Adrenal gland (tissue), 9 donors: ENCODE measurements at regions not wholly inside any gene's neighbourhood (a gene's known extent, or its start where the extent isn't known, plus 50 kb on each side); places are given as distances from the start of the nearest gene placed in this dataset.

Experiments
- DNase-seq, 7 donors: peaks; one replicate each; pipeline ENCODE4 v3.0.0-alpha.2; 2019 to 2020
- H3K27ac ChIP-seq, 5 donors: fragments of 200-600 bp; sonication (generic) in 4 of 5; 1 replicate in 3 of 5; 2 replicates in 2 of 5; pipeline versions ENCODE4 v1.5.1 to v1.8.0; 2016 to 2020; ENCODE audit warnings: mild to moderate bottlenecking in 1 of 5
- H3K27me3 ChIP-seq: fragments of 200-600 bp; 2 replicates; pipeline ENCODE4 v1.8.0; 2021
- H3K36me3 ChIP-seq, 2 donors: fragments of 200-600 bp; replicated peaks in 1 of 2; 1 replicate in 1 of 2; 2 replicates in 1 of 2; pipeline versions ENCODE4 v1.5.1 to v1.8.0; 2018 to 2022
- H3K4me1 ChIP-seq, 2 donors: fragments of 200-600 bp; replicated peaks in 1 of 2; 1 replicate in 1 of 2; 2 replicates in 1 of 2; pipeline versions ENCODE4 v1.5.1 to v1.8.0; 2018 to 2021
- H3K4me3 ChIP-seq, 4 donors: fragments of 200-600 bp; sonication (generic) in 3 of 4; one replicate each; pipeline ENCODE4 v1.5.1; 2016 to 2018
- H3K9me3 ChIP-seq, 3 donors: fragments of 200-600 bp; sonication (generic) in 1 of 3; replicated peaks in 1 of 3; 1 replicate in 2 of 3; 2 replicates in 1 of 3; pipeline versions ENCODE4 v1.5.1 to v1.8.0; 2016 to 2021
- CTCF ChIP-seq, 6 experiments: fragments of 450-650 bp in 4 of 6; fragments of 200-600 bp in 2 of 6; sonication (generic) in 1 of 6; IDR thresholded peaks; 1 replicate in 5 of 6; 2 replicates in 1 of 6; pipeline versions ENCODE4 v1.5.1 to v1.8.0; 2016 to 2021; ENCODE audit warnings: antibody characterized with exemption in 6 of 6, mild to moderate bottlenecking in 2 of 6, moderate library complexity in 1 of 6
- POLR2A ChIP-seq, 2 donors: fragments of 450-650 bp; IDR thresholded peaks; one replicate each; pipeline ENCODE4 v1.6.1; 2017; ENCODE audit warnings: antibody characterized with exemption in 2 of 2, mild to moderate bottlenecking in 2 of 2, moderate library complexity in 1 of 2
- WGBS, 4 donors: extraction: QIAGEN DNeasy Blood & Tissue Kit in 2 of 4; methylation state at CpG; one replicate each; pipeline versions ENCODE4 v1.1.5 to v1.1.7; 2013 to 2017; 5-methylcytosine and 5-hydroxymethylcytosine counted together
- intact Hi-C, 2 donors: fragments of 100-400 bp; cut with DNase I; formaldehyde crosslinking; loops; one replicate each; pipeline versions ENCODE4 v1.14.1 to v1.15.0; 2022 to 2023
- donor health status: healthy with polysubstance abuse.
- donor health status: Bipolar disorder and iron deficiency.
- donor health status: DM: yes; HTN: yes; CAD: no.
- donor health status: DM: no; HTN: no; CAD: no.
- donor health status: DM: no; HTN: no; CAD: no.

- no peak for DNase-seq
- TF ChIP-seq CTCF (IDR thresholded peaks at IDR 0.05) (no peak), POLR2A (IDR thresholded peaks at IDR 0.05) (no peak)
- no peaks in the 10 kb centered on the region for H3K27me3 ChIP-seq
- no peak overlapping the region for H3K27ac ChIP-seq
- intact Hi-C loops, result no loop called here
- no peak overlapping the region for H3K4me3 ChIP-seq
- no peaks in the 10 kb centered on the region for H3K4me1 ChIP-seq
- 77 to 97% (median 79%) methylated on average over 1 of the region's 1 CpG for WGBS, 4 donors
- no peaks in the 10 kb centered on the region for H3K36me3 ChIP-seq
- no peaks in the 10 kb centered on the region for H3K9me3 ChIP-seq
Observed at GRCh38 chr5:93017376-93017775, 563.6 kb downstream of the NR2F1-AS1 start.

- 63 to 85% (median 74%) methylated on average over 1 of the region's 1 CpG for WGBS, 4 donors
- Histone ChIP-seq H3K4me1 (no peaks in the 10 kb centered on the region), H3K9me3 (no peaks in the 10 kb centered on the region), H3K27me3 (no peaks in the 10 kb centered on the region), H3K4me3 (no peak overlapping the region), H3K27ac (no peak overlapping the region), H3K36me3 (no peaks in the 10 kb centered on the region)
- TF ChIP-seq CTCF (IDR thresholded peaks at IDR 0.05) (no peak), POLR2A (IDR thresholded peaks at IDR 0.05) (no peak)
- intact Hi-C loops, result no loop called here
- DNase-seq, result no peak
Observed at GRCh38 chr5:93010616-93011015, 570.4 kb downstream of the NR2F1-AS1 start.

- TF ChIP-seq POLR2A (IDR thresholded peaks at IDR 0.05) (no peak), CTCF (IDR thresholded peaks at IDR 0.05) (no peak)
- Histone ChIP-seq H3K9me3 (no peaks in the 10 kb centered on the region), H3K4me3 (no peak overlapping the region), H3K27ac (no peak overlapping the region), H3K36me3 (no peaks in the 10 kb centered on the region), H3K27me3 (no peaks in the 10 kb centered on the region), H3K4me1 (no peaks in the 10 kb centered on the region)
- WGBS, 4 donors, result 84 to 97% (median 90%) methylated on average over 2 of the region's 2 CpGs
- intact Hi-C loops, result no loop called here
- no peak for DNase-seq
Observed at GRCh38 chr5:93010037-93010436, 571.0 kb downstream of the NR2F1-AS1 start.

GRCh38 chr5:93008502-93009207 lies 572.4 kb downstream of the NR2F1-AS1 start:
- DNase-seq, result no peak
- Histone ChIP-seq H3K36me3 (no peaks in the 10 kb centered on the region), H3K4me1 (no peaks in the 10 kb centered on the region), H3K27ac (no peak overlapping the region), H3K9me3 (no peaks in the 10 kb centered on the region), H3K4me3 (no peak overlapping the region), H3K27me3 (no peaks in the 10 kb centered on the region)
- TF ChIP-seq CTCF (IDR thresholded peaks at IDR 0.05), result no peak
- TF ChIP-seq POLR2A (IDR thresholded peaks at IDR 0.05), result no peak
- intact Hi-C loops, result no loop called here
- WGBS, 4 donors, result 78 to 89% (median 82%) methylated on average over 7 of the region's 7 CpGs
